GM12872 (cell line): ENCODE measurements at regions not wholly inside any gene's neighbourhood (a gene's known extent, or its start where the extent isn't known, plus 50 kb on each side); places are given as distances from the start of the nearest gene placed in this dataset.

Experiments
- CTCF ChIP-seq: IDR thresholded peaks from 3 replicates; pipeline ENCODE4 v1.5.1; 2011; ENCODE audit warnings: low read depth, mild to moderate bottlenecking, low read length, moderate library complexity; ENCODE audit not compliant: insufficient read depth

GRCh38 chr6:1496836-1497760, 107.7 kb downstream of the FOXF2 start:
- no peak for TF ChIP-seq CTCF

- TF ChIP-seq CTCF: no peak
These were observed 108.4 kb downstream of the FOXF2 start for GRCh38 chr6:1497761-1498105.

GRCh38 chr6:1498491-1499113, 109.2 kb downstream of the FOXF2 start:
- TF ChIP-seq CTCF: peak; percentile 21; the same call in 1 of the 3 replicates

- no peak for TF ChIP-seq CTCF
These were observed 109.9 kb upstream of the FOXC1 start for GRCh38 chr6:1499777-1500176.

- no peak for TF ChIP-seq CTCF
These were observed 108.8 kb upstream of the FOXC1 start for GRCh38 chr6:1500913-1501312.

- no peak for TF ChIP-seq CTCF
These were observed 107.7 kb upstream of the FOXC1 start for GRCh38 chr6:1502041-1502440.

- TF ChIP-seq CTCF: no peak
These were observed 105.9 kb upstream of the FOXC1 start for GRCh38 chr6:1503811-1504210.
